ENCODE measurements at regions not wholly inside any gene's neighbourhood (a gene's known extent, or its start where the extent isn't known, plus 50 kb on each side); places are given as distances from the start of the nearest gene placed in this dataset.

- DNase-seq (ENCODE audit: low read depth), result no peak
These were observed 53.4 kb downstream of the PTCHD4 start for GRCh38 chr6:48057601-48058000.

- DNase-seq (ENCODE audit: low read depth), result peak; percentile 33
These were observed 62.4 kb downstream of the PTCHD4 start for GRCh38 chr6:48048451-48049146.

- DNase-seq (ENCODE audit: low read depth), result no peak
These were observed 69.1 kb downstream of the PTCHD4 start for GRCh38 chr6:48041894-48042293.

GRCh38 chr6:48037946-48038345, 73.1 kb downstream of the PTCHD4 start:
- DNase-seq (ENCODE audit: low read depth), result no peak

GRCh38 chr6:48036316-48036715, 74.7 kb downstream of the PTCHD4 start:
- DNase-seq (ENCODE audit: low read depth), result peak; percentile 57

GRCh38 chr6:48032151-48032550, 78.8 kb downstream of the PTCHD4 start:
- peak; percentile 88 for DNase-seq (ENCODE audit: low read depth)

- no peak for DNase-seq (ENCODE audit: low read depth)
These were observed 79.3 kb downstream of the PTCHD4 start for GRCh38 chr6:48031711-48032110.

GRCh38 chr6:48027704-48028435, 83.1 kb downstream of the PTCHD4 start:
- DNase-seq (ENCODE audit: low read depth), result no peak

GRCh38 chr6:48024956-48025355, 86.0 kb downstream of the PTCHD4 start:
- DNase-seq (ENCODE audit: low read depth), result no peak

- DNase-seq (ENCODE audit: low read depth), result no peak
These were observed 89.1 kb downstream of the PTCHD4 start for GRCh38 chr6:48021904-48022303.

- no peak for DNase-seq (ENCODE audit: low read depth)
These were observed 94.8 kb downstream of the PTCHD4 start for GRCh38 chr6:48016020-48016755.

GRCh38 chr6:47992809-47993208, 118.2 kb downstream of the PTCHD4 start:
- peak; percentile 20 for DNase-seq (ENCODE audit: low read depth)

GRCh38 chr6:47983491-47983890, 127.5 kb downstream of the PTCHD4 start:
- DNase-seq (ENCODE audit: low read depth), result no peak

- peak; percentile 31 for DNase-seq (ENCODE audit: low read depth)
These were observed 133.7 kb downstream of the PTCHD4 start for GRCh38 chr6:47977314-47977713.

GRCh38 chr6:47974106-47974505, 136.9 kb downstream of the PTCHD4 start:
- DNase-seq (ENCODE audit: low read depth), result no peak

- DNase-seq (ENCODE audit: low read depth), result no peak
These were observed 140.2 kb downstream of the PTCHD4 start for GRCh38 chr6:47970826-47971225.

GRCh38 chr6:47967843-47968242, 143.2 kb downstream of the PTCHD4 start:
- no peak for DNase-seq (ENCODE audit: low read depth)

- DNase-seq (ENCODE audit: low read depth), result no peak
These were observed 146.0 kb downstream of the PTCHD4 start for GRCh38 chr6:47964969-47965368.

- DNase-seq (ENCODE audit: low read depth), result no peak
These were observed 158.4 kb downstream of the PTCHD4 start for GRCh38 chr6:47952640-47953039.

- no peak for DNase-seq (ENCODE audit: low read depth)
These were observed 163.0 kb downstream of the OPN5 start for GRCh38 chr6:47944846-47945245.

GRCh38 chr6:47938405-47938804, 156.6 kb downstream of the OPN5 start:
- DNase-seq (ENCODE audit: low read depth), result no peak

GRCh38 chr6:47936820-47937219, 155.0 kb downstream of the OPN5 start:
- peak; percentile 17 for DNase-seq (ENCODE audit: low read depth)

Data from myocyte (in vitro differentiated cells).